GM19043 (cell line): ENCODE measurements at regions not wholly inside any gene's neighbourhood (a gene's known extent, or its start where the extent isn't known, plus 50 kb on each side); places are given as distances from the start of the nearest gene placed in this dataset.

Experiments used
- ATAC-seq: cut with Tn5 transposase; IDR thresholded peaks from one replicate; pipeline ENCODE4 v1.9.1; 2021; ENCODE audit warnings: low read depth; ENCODE audit not compliant: unreplicated experiment

DNA sequence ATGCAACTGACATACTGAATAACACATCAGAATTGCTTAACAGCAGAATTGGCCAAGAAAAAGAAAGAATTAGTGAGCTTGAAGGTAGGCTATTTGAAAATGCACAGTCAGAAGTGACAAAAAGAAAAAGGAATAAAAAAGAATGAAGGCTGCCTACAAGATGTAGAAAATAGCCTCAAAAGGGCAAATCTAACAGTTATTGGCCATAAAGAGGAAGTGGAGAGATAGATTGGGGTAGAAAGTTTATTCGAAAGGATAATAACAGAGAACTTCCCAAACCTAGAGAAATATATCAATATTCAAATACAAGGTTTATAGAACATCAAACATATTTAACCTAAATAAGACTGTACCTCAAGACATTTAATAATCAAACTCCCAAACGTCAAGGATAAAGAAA, 67.5 kb downstream of the ATP6V1G3 start:
- no peak for ATAC-seq

DNA sequence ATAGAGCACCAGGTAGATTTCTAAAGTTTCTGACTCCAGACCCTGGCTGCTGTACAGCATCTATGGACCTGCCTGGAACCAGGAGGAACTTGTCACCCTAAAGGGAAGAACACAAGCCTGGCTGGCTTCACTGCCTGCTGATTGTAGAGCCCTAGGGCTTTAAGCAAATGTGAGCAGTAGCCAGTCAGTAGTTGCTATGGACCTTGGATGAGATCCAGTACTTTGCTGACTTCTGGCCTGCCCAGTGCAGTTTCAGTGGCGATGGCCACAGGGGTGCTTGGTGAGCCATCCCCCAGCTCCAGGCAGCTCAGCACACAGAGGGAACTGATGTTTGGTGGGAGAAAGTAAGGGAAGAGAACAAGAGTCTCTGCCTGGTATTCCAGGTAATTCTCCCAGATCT, 68.4 kb downstream of the ATP6V1G3 start:
- no peak for ATAC-seq

DNA sequence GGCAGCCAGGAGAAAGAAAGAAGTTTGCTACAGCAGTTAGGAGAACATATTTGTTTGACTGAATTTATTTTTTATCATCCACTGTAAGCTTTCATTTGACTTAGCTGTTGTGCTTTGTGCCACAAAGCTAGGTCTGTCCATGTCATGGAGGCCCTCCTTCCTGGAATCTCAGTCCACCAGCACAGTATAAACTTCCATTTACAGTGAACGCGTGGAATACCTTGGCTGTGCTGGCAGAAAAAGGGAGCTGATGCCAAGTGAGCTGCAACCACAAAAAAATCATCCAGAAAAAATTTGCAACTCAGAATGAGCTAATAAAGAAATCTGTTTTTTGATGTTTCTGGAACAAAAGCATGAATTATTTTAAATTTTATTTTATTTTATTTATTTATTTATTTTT, 72.6 kb downstream of the ATP6V1G3 start:
- no peak for ATAC-seq

DNA sequence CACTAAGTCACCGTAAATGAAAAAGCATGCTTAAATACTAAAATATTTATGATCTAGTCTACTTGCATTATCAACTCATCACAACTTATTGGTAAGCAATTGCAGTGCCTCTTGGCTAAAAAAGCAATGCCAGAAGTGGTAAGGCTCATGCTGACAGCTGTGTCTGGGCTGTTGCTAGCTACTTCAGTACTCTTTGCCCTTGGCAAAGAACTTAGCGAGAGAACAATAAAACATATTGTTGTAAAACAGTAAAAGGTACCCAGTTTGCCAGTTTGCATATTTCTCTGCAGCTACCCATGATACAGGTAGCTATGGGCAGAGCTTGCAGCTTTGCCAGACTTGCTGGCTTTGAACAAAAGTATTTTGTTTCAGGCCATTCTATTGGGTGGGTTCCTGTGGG, 73.1 kb downstream of the ATP6V1G3 start:
- ATAC-seq = no peak

DNA sequence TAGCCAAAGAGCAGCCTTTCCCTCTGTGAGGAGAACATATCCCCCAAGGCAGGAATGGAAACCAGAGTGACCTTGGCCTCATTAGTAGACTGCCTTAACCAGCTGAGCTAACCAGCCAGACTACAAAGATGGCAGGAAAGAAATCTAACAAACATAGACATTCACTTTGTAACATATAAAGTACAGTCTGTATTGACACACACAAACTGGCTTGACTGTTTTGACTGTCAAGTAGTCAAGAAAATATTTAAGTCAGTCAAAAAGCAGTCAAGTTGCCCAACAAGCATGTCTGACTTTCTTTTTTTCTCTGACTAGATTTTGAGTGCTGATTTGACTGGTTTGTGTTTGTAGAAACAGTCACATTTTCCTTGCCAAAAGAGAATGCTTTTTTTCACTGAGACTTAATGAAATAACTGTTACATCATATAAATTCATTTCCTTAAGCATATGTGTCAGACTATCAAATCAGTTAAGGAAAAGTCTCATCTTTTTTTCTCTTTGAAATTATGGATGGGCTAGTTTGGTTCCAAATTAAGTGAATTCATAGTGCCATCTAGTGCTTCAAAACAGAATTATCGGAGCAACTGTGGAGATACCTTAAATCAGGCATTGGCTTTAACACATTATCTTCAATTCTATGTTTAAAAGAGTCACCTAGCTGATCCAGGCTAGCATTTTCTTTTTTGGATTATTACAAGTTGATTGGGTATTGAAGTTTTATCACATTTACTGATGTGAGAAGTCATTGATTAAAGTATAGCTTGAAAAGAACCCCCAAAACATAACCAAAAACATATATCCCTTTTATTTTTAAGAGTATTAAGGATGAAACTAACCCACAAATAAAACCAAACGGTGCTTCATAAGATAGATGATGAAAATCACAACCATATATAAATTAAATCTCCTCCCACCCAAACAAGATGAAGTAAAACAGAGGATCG, 75.0 kb downstream of the ATP6V1G3 start:
- peak; percentile 57 for ATAC-seq

DNA sequence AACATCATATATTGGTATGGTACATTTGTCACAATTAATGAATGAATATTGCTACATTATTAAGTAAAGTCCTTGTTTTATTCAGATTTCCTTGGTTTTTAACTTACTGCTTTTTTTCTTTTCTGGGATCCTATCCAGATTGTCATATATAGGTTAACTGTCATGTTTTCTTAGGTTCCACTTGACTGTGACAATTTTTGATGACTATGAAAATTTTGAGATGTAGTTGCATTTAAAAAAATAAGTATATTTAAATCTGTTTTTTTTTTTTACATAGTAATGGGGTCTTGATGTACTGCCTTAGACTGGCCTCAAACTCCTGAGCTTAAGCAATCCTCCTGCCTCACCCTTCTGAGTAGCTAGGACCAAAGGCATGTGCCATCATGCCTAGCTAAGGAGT, 76.8 kb downstream of the ATP6V1G3 start:
- ATAC-seq = no peak

DNA sequence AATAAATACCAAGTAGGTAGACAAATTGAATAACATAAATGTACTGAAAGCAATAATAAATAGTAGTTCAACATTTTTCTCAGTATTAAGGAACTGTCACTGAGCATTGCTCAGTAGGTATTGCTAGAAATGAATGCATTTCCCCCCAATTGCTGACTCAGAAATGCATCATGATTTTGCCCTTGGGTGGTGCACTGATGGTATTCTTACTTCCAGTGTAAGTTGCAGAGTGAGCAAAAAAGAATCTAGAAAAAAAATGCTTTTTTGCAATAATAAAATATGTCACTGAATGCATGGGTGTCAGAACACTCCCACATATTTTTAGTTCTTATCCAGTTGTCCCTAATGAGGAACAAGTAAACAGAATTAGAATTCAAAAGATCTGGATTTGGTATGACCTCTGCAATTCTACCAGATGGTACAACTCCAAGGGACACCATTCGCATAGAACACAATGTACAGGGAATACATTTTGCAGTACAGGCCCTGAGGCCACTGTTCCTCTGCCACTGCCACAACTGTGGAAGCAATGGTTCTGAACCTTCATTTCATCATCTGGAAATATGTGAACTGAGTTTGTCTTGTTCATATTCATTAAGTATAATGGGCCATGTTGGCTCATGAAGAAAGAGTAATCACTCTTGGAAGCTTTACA, 78.0 kb downstream of the ATP6V1G3 start:
- ATAC-seq = no peak

DNA sequence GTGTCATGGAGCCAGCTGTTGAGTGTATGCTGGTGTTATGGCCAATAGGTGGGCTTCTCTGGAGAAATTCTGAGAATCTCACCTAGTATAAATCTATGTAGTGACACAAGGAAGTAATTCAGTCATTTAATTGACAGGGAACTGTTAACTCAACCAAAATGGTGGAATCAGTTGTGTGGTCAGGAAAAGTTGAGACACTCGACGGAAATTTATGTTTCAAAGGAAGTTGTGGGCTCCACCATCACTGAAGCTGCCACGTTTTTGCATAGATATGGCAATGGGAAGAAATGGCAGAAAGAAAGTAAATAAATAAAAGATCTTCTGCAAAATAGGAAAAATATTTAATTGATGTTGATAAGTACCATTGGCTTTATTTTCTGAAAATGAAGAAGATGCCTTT, 84.5 kb downstream of the ATP6V1G3 start:
- no peak for ATAC-seq

DNA sequence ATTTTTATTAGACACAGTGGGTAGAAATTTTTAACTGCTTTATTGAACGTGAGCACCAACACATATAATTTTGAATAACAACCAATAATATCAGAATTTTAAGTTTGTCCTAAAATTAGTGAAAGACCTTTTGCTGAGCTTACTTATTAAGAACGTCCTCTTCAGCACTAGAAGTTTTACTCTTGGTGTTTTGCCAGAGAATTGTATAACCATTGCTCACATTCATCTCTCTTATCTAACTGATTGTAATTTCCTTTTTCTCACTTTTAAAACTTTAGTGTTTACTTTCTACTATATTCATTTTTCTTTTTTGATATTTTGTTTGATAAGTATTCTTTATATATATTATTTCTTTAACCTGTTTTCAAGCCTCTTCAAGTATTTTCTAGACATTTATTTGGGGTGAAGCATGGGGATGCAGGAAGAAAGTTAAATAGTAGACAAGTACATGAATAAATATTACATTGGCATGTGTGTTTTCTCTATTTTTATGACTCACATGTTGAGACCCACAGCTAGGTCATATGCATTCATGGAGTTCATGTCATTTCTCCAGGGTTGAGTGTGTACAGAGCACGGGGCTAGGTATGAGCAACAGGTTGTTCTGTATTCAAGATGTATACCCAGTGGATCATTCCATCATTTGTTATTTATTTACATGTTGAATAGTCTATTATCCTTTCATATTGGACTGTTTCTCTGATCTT, 90.6 kb downstream of the ATP6V1G3 start:
- no peak for ATAC-seq

DNA sequence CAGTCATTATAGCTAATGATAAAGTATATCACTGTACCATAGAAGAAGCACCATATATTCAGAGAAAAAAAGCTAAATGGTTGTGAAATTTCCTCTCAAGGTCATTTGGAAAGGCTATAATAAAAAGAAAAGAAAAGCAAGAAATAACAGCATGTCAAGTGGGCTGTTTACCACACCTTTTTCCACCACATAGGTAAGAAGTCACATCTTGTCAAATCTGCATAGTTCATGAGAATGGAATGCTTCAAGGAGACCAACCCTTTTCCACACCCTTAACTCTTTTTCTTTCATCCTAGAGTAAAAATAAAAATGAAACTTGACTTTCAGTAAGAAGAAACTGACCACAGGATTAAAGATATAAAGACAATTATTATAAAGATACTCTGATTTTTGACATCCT, 91.2 kb downstream of the ATP6V1G3 start:
- ATAC-seq = no peak

DNA sequence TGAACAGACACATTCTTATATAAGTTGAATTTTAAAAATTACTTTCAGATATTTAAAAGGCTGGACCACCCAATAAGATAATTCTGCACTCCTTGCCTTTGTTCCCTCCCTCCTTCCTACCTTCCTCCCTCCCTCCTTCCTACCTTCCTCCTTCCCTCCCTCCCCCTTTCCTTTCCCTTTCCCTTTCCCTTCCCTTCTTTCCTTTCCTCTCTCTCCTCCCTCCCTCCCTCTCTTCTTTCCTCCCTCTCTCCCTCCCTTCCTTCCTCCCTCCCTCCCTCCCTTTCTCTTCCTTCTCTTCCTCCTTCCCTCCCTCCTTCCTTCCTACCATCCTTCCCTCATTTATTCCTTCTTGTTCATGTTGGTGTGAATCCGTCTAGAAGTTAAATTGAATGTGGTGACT, 93.0 kb downstream of the ATP6V1G3 start:
- ATAC-seq = no peak

DNA sequence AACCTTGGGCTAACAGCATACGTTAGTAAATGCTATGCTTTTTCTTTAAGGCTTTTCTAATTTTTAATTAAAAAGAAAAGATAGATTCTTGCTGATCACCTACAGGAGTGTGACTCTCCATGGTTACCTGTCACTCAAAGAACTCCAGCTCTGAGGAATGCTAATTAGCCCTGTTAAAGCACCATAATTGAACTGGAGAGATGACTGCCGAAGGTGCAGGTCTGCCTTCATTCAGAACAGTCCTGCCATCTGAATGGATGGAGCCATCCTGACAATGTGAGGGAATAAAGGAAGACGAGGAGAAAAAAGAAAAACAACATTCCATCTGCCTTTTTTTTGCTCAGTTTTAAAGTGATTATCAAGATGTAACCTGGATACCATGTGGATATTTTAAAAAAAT, 94.6 kb downstream of the ATP6V1G3 start:
- no peak for ATAC-seq

DNA sequence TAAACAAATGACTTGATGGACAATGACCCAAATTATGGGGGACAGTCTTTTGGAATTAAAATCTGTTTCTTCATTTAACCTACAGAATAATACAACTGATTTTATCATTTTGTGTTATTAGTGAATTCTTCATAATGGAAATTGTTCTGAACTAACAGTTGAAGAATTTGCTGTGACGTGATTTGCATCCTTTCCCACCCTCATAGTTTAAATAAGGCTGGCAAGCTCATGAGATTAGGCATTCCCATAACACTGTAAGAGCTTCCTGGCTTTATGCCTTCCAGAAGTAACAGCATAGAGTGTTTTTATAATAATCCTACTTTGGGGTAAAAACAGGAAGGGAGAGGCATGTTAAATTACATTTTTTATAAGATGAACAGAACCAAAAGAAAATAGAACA, 95.7 kb downstream of the ATP6V1G3 start:
- no peak for ATAC-seq

DNA sequence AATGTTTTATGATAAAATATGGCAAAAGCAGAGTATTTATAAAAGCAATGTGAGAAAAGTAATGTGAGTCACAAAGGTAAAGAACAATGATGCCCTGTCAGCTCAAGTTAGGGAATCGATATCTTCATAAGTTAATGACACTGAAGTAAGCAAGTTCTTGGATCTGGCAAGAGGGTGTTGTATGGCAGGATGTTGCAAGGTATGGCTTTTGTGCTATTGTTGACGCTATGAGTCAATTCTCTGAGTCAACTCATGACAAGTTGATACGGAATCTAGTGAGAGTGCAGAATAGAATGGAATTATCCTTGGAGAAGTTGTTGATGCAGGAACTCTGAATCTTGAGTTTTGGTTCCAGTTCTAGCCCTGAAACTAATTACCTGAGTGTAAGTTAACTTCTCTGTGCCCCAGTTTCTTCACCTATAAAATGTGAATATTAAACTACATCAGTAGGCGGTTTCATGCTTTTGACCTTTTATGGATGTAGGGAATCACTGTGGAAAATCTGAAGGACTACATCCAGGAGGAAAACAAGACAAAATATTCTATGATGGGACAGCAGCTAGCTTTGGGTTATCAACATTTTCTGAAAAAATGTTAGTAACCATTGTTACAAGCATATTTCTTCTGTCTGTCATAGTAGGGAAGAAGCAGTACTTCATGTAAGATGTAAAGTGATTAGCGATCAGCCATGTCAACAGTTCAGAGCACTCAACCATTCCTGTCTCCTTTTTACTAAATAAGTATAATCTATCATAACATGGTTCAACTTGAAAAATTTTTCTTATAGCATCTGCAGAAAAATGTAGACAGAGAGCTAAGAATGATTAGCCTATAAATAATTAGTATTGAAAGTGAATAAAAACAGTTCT, 96.9 kb downstream of the ATP6V1G3 start:
- ATAC-seq = no peak

DNA sequence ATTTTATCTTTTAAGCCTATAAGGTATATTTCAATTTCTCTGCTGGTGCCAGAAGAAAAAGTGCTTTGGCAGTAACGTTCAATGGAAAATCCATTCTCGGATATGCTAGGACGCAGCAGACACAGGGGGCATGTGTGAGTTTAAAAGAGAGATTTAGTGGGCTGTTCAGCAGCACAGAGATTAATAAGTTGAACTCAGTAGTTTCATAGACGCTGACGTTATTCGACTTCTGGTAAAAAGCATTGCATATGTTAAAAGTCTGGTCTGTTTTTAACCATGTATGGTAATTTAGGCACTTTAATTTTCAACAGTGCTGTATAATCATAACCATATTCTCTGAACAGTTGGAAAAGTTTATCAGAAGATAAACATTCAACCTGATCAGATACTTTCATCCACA, 99.6 kb downstream of the ATP6V1G3 start:
- no peak for ATAC-seq

DNA sequence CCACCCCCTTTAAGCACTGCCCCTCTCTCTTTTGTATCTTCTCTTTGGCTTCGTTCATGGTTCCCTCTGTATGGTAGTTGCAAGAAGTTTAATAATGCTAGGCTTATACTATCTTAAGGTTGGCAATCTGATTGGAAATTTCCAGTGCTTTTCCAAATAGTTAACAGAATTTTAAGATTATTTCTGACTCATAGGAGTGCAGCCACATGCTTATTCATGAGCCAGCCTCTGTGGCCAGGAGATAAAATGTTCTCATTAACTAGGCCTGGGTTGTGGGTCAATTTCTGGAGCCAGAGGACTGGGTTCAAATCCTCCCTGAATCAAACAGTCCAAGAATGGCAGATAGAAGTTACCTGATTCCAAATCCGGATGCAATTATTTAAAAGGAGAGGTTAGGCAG, 103.1 kb downstream of the ATP6V1G3 start:
- no peak for ATAC-seq

DNA sequence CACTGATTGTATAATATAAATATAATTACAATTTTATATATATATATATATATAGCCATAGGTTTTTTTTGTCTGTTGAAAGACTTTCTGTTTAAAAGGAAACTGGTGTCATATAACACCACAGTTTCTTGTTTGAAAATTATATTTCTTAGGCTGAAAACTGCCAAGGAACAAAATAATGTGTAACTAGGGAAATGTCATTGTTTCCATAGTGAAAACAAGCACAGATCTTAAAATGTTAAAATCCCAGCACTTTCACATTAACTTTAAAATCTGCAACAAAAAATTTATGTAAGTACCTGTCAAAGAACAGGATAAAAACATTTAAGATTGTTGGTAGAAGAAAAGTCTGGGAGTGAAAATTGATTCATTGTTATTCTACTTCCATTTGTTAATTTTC, 104.2 kb downstream of the ATP6V1G3 start:
- no peak for ATAC-seq

DNA sequence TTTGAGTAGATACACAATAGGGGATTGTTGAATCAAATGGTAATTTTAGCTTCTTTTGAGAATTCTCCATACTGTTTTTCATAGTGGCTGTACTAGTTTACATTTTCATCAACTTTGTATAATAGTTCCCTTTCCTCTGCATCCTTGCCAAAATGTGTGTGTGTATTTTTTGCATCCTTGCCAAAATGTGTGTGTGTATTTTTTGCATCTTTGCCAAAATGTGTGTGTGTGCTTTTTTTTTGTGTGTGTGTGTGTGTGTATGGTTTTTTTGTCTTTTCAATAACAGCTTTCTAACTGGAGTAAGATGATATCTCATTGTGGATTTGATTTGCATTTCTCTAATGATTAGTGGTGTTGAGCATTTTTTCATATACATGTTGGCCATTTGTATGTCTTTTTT, 105.4 kb downstream of the ATP6V1G3 start:
- ATAC-seq = no peak

DNA sequence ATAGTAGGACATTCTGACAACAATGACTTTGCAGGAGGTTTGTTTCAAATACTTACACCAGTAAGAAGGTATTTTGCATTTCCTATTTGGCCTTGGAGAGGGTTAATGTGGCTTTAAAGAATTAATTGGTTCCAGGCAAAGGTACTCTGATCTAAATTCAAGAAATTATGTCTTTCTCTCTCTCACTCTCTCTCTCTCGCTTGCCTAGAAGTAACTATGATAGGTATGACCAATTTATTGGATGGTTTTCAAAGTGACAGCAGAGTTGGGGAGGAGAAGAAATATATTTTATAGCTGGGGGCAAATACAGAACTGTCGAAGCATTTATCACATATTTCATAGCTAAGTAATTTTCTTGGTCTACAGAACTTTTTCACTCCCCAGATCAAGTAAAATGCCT, 116.0 kb downstream of the ATP6V1G3 start:
- ATAC-seq = no peak

DNA sequence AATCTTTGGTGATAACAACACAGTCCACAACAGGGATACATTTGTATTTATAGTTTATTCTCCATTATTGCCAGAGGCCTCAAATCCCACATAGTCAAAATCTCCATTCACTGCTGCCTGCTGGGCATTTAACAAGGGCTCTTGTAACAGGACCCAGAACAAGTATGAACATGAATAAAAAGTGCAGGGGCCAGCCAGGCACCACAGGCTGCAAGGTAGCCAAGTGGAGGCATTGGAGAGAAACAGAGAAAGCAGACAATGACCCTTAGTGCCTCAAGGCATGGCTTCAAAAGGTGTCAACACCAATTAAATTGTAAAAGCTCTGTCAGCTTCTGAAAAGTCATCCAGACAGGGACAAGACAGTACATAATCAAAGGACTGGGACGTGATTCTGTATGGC, 116.8 kb downstream of the ATP6V1G3 start:
- ATAC-seq = no peak

DNA sequence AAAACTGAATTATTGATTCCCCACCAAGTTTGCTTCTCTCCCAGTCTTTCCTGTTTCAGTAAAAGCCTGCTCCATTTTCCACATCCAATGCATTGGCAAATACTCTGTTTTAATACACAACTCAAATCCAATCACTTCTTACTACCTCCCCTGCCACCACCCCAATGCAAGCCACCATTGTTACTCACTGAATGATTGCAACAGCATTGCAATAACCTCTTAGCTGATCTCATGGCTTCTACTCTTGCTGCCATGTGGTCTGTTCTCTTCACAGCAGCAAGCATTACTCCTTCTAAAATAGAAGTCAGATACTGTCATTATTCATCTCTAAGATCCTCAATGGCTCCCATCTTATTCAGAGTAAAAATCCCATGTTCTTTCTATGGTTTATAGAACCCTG, 123.4 kb downstream of the ATP6V1G3 start:
- no peak for ATAC-seq
